ENCODE measurements at regions not wholly inside any gene's neighbourhood (a gene's known extent, or its start where the extent isn't known, plus 50 kb on each side); places are given as distances from the start of the nearest gene placed in this dataset.
"Not testable (repeated sequence)": the region's sequence is repeated elsewhere in the genome, so short reads cannot be mapped to it uniquely, and the experiment has no call there.

- no peak for DNase-seq
Observed at GRCh38 chr18:59038295-59039039, 101.2 kb upstream of the SEC11C start.

GRCh38 chr18:59039040-59039320 is 100.7 kb upstream of the SEC11C start:
- DNase-seq, result not testable (repeated sequence)

DNA sequence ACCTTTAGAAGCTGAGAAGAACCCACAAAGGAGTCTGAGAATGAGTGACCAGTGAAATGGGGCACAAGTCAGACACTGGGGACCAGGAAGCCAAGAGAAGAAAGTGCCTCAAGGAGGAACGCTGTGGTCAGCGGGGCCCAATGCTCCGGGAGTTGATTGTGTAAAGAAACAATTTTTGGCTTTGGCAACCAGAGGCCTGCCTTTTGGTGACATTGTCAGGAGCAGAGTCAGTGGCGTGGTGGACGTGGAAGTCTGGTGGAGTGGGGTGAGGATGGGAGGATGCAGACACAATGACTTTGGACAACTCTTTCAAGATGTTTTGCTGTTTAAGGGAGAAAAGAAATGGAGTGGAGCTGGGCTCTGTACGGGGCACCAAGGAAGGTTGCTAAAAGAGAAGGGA is 100.2 kb upstream of the SEC11C start:
- no peak for DNase-seq

- no peak for DNase-seq
Observed at GRCh38 chr18:59040770-59041148, 98.9 kb upstream of the SEC11C start.

DNA sequence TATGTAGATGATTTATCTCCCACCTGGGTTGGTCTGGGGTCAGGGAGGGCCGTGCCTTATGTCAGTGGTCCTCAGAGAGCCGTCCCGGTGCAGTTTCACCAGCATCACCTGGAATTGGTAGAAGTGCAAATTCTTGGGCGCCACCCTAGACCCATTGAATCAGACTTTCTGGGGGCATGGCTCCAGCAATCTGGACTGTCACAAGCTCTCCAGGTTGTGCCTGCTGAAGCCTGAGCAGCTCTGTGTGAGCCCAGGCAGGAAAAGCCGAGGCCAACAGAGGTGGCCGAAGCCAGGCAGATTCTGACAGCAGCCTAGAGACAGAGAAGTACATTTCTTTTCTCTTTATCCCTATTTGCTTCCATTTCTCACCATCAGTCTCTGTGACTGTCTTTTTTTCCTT is 98.4 kb upstream of the SEC11C start:
- DNase-seq, result no peak

- no peak for DNase-seq
Observed at GRCh38 chr18:59041819-59042815, 97.6 kb upstream of the SEC11C start.

DNA sequence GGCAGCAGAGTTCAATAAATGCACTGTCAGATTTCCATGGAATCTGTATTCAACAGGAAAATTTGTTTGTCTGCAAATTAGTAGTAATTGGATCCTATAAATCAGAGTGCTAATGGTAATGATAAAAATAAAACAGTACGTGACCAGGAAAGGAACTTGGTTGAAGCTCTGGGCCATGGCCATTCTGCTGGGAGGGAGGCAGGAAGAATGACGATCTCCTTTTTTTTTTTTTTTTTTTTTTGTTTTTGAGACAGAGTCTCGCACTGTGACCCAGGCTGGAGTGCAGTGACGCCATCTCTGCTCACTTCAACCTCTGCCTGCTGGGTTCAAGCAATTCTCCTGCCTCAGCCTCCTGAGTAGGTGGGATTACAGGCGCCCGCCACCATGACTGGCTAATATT is 94.8 kb upstream of the SEC11C start:
- no peak for DNase-seq

DNA sequence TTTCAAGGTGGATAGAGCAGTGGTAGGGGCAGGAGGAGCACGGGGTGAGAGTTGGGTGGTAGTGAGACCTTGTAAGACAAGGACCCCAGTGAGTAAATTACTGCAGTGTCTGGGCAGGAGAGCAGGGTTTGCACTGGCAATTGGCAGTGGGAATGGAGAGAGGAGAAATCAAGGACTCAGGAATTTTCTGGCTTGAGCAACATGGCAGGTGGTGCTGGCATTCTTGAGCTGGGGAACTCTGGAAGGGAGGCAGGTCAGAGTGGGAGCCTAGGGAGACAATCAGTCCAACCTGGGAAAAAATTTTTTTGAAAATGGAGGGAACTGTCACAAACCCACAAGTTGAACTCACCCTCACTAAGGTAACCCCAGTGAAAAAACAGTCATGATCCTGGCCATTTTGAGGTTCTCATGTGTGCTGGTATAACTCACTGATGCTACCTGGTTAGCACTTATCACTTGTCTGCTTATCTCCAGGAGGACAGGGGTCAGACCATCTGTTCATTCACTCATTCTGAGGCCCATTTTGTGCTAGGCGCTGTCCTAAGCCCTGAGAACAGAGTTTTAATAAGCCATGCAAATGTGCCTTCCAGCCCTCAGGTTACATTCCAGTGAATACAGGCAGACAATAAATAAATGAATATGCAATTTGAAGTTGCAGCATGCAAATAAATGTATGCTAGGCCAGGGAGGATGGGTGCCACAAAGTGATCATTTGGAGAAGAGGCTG is 92.2 kb upstream of the SEC11C start:
- no peak for DNase-seq

- no peak for DNase-seq
Observed at GRCh38 chr18:59048048-59048363, 91.7 kb upstream of the SEC11C start.

- no peak for DNase-seq
Observed at GRCh38 chr18:59048378-59048777, 91.3 kb upstream of the SEC11C start.

- no peak for DNase-seq
Observed at GRCh38 chr18:59049721-59050660, 89.7 kb upstream of the SEC11C start.

DNA sequence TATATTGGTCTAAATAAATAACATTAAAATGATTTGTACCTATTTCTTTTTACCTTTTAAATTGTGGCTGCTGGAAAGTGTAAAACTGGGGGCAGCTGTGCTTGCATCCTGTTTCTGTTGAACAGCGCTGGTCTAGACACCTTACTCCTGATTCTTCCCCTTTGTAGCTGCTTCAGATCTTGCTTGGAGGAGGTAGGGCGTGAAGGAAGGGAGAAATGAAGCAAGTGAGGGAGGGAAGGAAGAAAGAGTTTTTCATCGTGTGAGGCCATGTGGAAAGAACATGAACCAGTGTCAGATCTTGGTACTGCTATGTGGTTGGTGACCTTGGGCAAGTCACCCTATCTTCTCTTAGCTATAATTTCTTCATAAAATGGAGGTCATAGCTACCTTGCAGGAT is 89.0 kb upstream of the SEC11C start:
- no peak for DNase-seq

DNA sequence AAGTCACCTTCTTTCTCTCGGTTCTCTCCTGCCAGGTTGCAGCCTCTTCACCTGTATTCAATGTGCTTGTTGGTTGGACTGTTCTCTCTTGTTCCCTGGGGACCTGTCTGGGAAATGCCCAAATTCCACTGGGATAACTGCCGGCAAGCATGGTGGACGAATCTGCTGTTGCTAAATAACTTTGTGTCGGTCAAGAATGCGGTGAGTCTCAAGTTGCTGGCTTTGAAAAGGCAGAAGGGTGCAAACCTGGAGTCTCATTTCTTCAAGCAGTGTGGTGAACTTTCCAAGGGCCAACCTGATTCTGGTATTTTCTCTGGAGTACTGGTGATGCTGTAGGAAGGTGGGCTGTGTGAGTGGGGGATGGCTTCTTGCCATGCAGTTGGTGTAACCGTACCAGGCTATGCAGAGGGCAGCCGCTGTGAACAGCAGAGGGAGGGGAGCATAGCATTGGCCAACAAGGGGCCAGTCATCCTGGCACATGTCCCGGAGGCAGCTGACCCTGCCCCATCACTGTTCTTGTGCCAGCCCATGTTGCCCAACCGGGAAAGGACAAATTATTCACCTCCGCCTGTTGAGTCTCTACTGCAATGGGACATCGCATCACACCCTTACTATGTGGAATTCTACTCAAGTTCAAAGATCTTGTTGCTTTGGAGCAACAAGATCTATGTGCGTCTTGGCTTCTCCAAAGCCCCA is 88.1 kb upstream of the SEC11C start:
- DNase-seq, result no peak

DNA sequence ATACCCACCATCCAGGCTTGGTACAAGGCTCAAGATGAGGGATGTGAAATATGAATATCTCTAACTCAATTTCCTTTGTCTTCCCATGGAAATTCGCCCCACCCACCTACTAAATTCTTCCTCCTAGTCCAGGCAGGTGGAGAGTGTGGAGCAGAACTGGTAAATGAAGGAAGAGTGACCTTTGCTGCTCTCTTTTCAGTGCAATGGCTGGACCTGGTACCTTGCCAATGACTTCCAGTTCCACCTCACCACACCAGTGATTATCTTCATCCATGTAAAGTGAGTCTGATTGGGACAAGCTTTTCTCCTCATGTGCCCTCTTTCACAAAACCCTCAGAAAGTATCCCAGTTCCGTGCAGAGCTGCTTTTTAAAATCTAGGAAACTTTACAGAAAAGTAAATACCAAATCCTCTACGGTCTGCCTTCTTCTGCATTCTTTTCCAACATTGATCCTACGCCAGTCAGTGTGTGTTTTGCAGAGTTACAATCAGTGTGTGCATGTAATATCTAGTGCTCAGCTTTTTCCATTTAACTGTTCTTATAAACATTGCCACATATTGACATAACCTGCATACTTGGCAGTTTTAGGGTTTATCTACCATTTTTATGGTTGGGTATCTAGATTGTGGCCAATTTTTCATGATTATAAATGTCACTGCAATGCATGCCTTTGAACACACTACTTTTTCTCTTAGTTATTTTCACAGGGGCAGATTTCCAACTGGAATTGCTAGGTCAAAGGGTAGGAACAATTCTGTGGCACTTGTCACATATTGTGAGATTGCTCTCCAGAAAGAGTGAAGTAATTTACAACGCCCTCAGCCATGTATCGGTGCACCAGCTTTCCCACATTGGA is 86.5 kb upstream of the SEC11C start:
- DNase-seq, result no peak

- DNase-seq, result no peak
Observed at GRCh38 chr18:59054496-59055287, 85.0 kb upstream of the SEC11C start.

GRCh38 chr18:59055345-59056032 is 84.2 kb upstream of the SEC11C start:
- no peak for DNase-seq

- peak; percentile 53 for DNase-seq
Observed at GRCh38 chr18:59056706-59057492, 82.8 kb upstream of the SEC11C start.

- no peak for DNase-seq
Observed at GRCh38 chr18:59057493-59057795, 82.2 kb upstream of the SEC11C start.

DNA sequence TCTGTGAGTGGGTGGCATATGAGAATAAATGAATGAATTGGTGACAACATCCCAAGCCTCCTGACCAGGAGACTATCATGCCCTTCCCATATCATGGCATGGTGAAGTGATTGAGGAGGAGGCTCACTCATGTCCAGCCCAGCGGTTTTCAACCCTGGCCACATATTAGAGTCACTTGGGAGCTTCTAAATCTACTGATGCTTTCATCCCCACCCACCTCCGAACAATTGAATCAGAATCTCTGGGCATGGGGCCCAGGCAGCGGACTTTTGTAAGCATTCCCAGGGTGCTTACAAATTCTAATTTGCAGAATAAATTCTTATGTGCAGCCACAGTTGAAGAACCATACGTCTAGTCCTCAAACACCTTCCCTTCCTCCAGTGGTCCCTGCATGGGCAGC is 81.7 kb upstream of the SEC11C start:
- DNase-seq, result no peak

Data from MV-4-11 (cell line).